ENCODE measurements at regions not wholly inside any gene's neighbourhood (a gene's known extent, or its start where the extent isn't known, plus 50 kb on each side); places are given as distances from the start of the nearest gene placed in this dataset.

DNA sequence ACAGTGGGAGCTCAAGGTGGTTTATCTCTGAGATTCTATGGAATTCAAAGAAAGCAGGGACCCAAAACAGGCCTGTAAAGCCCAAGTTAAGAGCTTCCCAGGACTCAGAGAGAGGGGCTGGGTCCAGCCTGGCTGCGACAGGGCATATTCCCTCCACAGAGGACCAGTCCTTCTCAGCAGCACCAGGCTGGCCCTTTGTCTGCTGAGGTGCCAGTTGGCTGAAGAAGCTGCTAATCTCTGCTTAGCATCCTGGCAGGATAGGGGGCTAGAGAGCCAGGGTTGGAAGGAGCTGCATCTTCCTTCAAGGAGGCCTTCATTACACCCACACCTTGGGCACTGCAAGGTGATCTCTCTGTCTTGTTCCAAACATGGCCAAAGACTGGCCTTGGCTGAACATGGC is 68.3 kb upstream of the TUNAR start:
- no peak overlapping the region for H3K4me3 ChIP-seq (ENCODE audit: low read depth, low read length, poor library complexity, severe bottlenecking)
- TF ChIP-seq, protein P1, sequence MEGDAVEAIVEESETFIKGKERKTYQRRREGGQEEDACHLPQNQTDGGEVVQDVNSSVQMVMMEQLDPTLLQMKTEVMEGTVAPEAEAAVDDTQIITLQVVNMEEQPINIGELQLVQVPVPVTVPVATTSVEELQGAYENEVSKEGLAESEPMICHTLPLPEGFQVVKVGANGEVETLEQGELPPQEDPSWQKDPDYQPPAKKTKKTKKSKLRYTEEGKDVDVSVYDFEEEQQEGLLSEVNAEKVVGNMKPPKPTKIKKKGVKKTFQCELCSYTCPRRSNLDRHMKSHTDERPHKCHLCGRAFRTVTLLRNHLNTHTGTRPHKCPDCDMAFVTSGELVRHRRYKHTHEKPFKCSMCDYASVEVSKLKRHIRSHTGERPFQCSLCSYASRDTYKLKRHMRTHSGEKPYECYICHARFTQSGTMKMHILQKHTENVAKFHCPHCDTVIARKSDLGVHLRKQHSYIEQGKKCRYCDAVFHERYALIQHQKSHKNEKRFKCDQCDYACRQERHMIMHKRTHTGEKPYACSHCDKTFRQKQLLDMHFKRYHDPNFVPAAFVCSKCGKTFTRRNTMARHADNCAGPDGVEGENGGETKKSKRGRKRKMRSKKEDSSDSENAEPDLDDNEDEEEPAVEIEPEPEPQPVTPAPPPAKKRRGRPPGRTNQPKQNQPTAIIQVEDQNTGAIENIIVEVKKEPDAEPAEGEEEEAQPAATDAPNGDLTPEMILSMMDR (IDR thresholded peaks at IDR 0.05; ENCODE audit: low read length) = no peak
- no peak for TF ChIP-seq EZH2 (IDR thresholded peaks at IDR 0.05; ENCODE audit: borderline replicate concordance, low read length)
- H3K4me1 ChIP-seq (ENCODE audit: insufficient read depth, low read length, severe bottlenecking) = no peaks in the 10 kb centered on the region
- H3K36me3 ChIP-seq (ENCODE audit: insufficient read depth, low read length) = no peaks in the 10 kb centered on the region
- H3K27ac ChIP-seq (ENCODE audit: low read depth, low read length, poor library complexity, severe bottlenecking) = no peak overlapping the region
- H3K79me2 ChIP-seq (ENCODE audit: insufficient read depth, low read length) = no peaks in the 10 kb centered on the region
- H3F3A ChIP-seq (ENCODE audit: insufficient read depth, low read length) = no peaks in the 10 kb centered on the region
- no peaks in the 10 kb centered on the region for H3K9me2 ChIP-seq (ENCODE audit: low read depth, low read length)
- no peak overlapping the region for H2AFZ ChIP-seq (ENCODE audit: low read length)
- H3K9ac ChIP-seq (ENCODE audit: low read length) = no peak overlapping the region
- H3K9me3 ChIP-seq (ENCODE audit: low read length) = no peaks in the 10 kb centered on the region
- H3K27me3 ChIP-seq (ENCODE audit: insufficient read depth, low read length) = 0 out of 2 replicates have a peak, but pooled peaks cover 5% of the 10 kb centered on the region
- no peaks in the 10 kb centered on the region for H4K20me1 ChIP-seq (ENCODE audit: insufficient read depth, low read length)
- no peak overlapping the region for H3K4me2 ChIP-seq (ENCODE audit: low read length)

DNA sequence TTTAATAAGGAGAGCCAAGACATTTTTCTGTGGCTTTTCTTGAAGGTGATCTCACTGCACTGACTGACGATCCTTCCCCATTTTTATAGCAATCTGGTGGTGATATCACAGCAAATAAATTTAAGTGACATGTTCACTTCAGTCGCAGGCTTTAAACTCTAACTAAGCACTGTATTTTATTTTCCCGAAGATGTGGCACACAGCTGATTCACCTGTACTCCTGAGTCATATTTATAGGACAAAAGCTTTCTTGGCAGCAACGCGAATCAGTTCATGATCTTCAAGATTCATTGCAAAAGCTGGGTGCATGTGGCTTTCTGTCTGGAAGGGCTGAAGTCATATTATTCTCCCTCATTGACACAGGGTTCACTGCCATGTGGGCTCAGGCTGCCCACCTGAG is 79.8 kb upstream of the TUNAR start:
- Histone ChIP-seq H3K9me2 (ENCODE audit: low read depth, low read length) (no peaks in the 10 kb centered on the region), H3F3A (ENCODE audit: insufficient read depth, low read length) (no peaks in the 10 kb centered on the region), H4K20me1 (ENCODE audit: insufficient read depth, low read length) (no peaks in the 10 kb centered on the region), H3K79me2 (ENCODE audit: insufficient read depth, low read length) (no peaks in the 10 kb centered on the region), H3K27ac (ENCODE audit: low read depth, low read length, poor library complexity, severe bottlenecking) (no peak overlapping the region), H3K4me3 (ENCODE audit: low read depth, low read length, poor library complexity, severe bottlenecking) (no peak overlapping the region), H3K4me1 (ENCODE audit: insufficient read depth, low read length, severe bottlenecking) (no peaks in the 10 kb centered on the region), H3K9me3 (ENCODE audit: low read length) (no peaks in the 10 kb centered on the region), H3K27me3 (ENCODE audit: insufficient read depth, low read length) (no peaks in the 10 kb centered on the region; the same call in 1 of the 2 replicates), H3K4me2 (ENCODE audit: low read length) (no peak overlapping the region), H2AFZ (ENCODE audit: low read length) (no peak overlapping the region), H3K36me3 (ENCODE audit: insufficient read depth, low read length) (no peaks in the 10 kb centered on the region), H3K9ac (ENCODE audit: low read length) (no peak overlapping the region)
- TF ChIP-seq EZH2 (IDR thresholded peaks at IDR 0.05; ENCODE audit: borderline replicate concordance, low read length) = no peak
- TF ChIP-seq, protein P1 (IDR thresholded peaks at IDR 0.05; ENCODE audit: low read length) = no peak

DNA sequence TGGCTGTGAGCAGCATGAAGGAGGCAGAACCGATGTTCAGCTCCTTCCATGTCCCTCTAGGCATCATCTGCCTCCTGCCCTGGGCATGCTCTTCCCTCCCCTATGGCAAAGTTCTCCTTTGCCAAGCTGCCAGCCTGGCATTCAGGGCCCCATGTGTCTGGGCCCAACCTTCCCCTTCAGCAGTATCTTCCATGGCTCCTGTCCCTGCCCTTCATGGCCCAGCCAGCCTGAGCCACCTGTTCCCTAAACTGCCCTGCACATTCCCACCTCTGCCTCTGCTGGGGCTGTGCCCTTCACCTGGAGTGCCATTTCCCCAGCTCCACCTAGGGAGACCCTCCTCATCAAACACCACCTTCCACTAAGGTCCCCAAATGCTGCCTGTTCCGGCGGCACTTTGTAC is 74.0 kb upstream of the TCL1A start:
- H3K9ac ChIP-seq (ENCODE audit: low read length) = no peak overlapping the region
- H3K9me3 ChIP-seq (ENCODE audit: low read length) = no peaks in the 10 kb centered on the region
- no peak overlapping the region for H3K4me3 ChIP-seq (ENCODE audit: low read depth, low read length, poor library complexity, severe bottlenecking)
- no peaks in the 10 kb centered on the region for H3K36me3 ChIP-seq (ENCODE audit: insufficient read depth, low read length)
- no peaks in the 10 kb centered on the region for H3K4me1 ChIP-seq (ENCODE audit: insufficient read depth, low read length, severe bottlenecking)
- no peaks in the 10 kb centered on the region for H4K20me1 ChIP-seq (ENCODE audit: insufficient read depth, low read length)
- H3K27me3 ChIP-seq (ENCODE audit: insufficient read depth, low read length) = no peaks in the 10 kb centered on the region
- no peak overlapping the region for H2AFZ ChIP-seq (ENCODE audit: low read length)
- TF ChIP-seq EZH2 (IDR thresholded peaks at IDR 0.05; ENCODE audit: borderline replicate concordance, low read length) = no peak
- TF ChIP-seq, protein P1 (IDR thresholded peaks at IDR 0.05; ENCODE audit: low read length) = no peak
- no peaks in the 10 kb centered on the region for H3K79me2 ChIP-seq (ENCODE audit: insufficient read depth, low read length)
- no peak overlapping the region for H3K4me2 ChIP-seq (ENCODE audit: low read length)
- no peak overlapping the region for H3K27ac ChIP-seq (ENCODE audit: low read depth, low read length, poor library complexity, severe bottlenecking)
- H3K9me2 ChIP-seq (ENCODE audit: low read depth, low read length) = no peaks in the 10 kb centered on the region
- no peaks in the 10 kb centered on the region for H3F3A ChIP-seq (ENCODE audit: insufficient read depth, low read length)
